ENCODE measurements at regions not wholly inside any gene's neighbourhood (a gene's known extent, or its start where the extent isn't known, plus 50 kb on each side); places are given as distances from the start of the nearest gene placed in this dataset.

DNA sequence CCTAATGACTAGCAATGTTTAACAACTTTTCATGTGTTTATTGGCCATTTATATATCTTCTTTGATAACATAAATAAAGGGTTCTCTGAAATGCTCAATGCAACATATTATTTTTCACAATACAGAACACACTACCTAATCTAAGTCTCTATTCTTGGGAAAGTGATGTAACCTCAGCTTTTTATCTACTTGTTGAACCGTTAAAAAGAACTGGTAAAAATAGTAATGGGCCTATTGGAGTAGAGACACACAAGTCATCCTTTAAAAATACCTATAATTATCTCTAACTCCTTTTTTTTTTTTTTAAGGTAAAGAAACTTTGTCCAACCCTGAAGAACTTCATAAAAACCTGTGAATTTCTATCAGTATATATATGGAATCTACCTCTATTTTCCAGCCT, 1067.7 kb upstream of the CELF4 start:
- TF ChIP-seq EP300 (IDR thresholded peaks at IDR 0.05) (no peak), POLR2A (IDR thresholded peaks at IDR 0.05) (no peak)
- TF ChIP-seq, protein P1, sequence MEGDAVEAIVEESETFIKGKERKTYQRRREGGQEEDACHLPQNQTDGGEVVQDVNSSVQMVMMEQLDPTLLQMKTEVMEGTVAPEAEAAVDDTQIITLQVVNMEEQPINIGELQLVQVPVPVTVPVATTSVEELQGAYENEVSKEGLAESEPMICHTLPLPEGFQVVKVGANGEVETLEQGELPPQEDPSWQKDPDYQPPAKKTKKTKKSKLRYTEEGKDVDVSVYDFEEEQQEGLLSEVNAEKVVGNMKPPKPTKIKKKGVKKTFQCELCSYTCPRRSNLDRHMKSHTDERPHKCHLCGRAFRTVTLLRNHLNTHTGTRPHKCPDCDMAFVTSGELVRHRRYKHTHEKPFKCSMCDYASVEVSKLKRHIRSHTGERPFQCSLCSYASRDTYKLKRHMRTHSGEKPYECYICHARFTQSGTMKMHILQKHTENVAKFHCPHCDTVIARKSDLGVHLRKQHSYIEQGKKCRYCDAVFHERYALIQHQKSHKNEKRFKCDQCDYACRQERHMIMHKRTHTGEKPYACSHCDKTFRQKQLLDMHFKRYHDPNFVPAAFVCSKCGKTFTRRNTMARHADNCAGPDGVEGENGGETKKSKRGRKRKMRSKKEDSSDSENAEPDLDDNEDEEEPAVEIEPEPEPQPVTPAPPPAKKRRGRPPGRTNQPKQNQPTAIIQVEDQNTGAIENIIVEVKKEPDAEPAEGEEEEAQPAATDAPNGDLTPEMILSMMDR (IDR thresholded peaks at IDR 0.05): no peak
